OCI-LY1 (cell line): ENCODE measurements at regions not wholly inside any gene's neighbourhood (a gene's known extent, or its start where the extent isn't known, plus 50 kb on each side); places are given as distances from the start of the nearest gene placed in this dataset.
"Not testable (repeated sequence)": the region's sequence is repeated elsewhere in the genome, so short reads cannot be mapped to it uniquely, and the experiment has no call there.

Experiments used
- H2AFZ ChIP-seq: fragments of 200-600 bp; sonication (generic), shearing (Covaris generic); 2 replicates; pipeline ENCODE4 v1.6.0; 2014; ENCODE audit warnings: antibody characterized with exemption, mild to moderate bottlenecking, low read length
- H3F3A ChIP-seq: fragments of 200-600 bp; sonication (generic), shearing (Covaris generic); 2 replicates; pipeline ENCODE4 v1.6.0; 2014; ENCODE audit warnings: mild to moderate bottlenecking, antibody characterized with exemption, low read length, moderate library complexity; ENCODE audit not compliant: insufficient read depth
- H3K27ac ChIP-seq: fragments of 200-600 bp; sonication (generic); 2 replicates; pipeline ENCODE4 v1.5.1; 2014; ENCODE audit warnings: low read length, mixed run types, mild to moderate bottlenecking, low read depth; ENCODE audit not compliant: poor library complexity, severe bottlenecking
- H3K27me3 ChIP-seq: fragments of 200-600 bp; sonication (generic); 2 replicates; pipeline ENCODE4 v1.6.0; 2014; ENCODE audit warnings: antibody characterized with exemption, mild to moderate bottlenecking, low read length, moderate library complexity; ENCODE audit not compliant: insufficient read depth
- H3K36me3 ChIP-seq: fragments of 200-600 bp; sonication (generic); 2 replicates; pipeline ENCODE4 v1.6.1; 2014; ENCODE audit warnings: mild to moderate bottlenecking, antibody characterized with exemption, low read length, moderate library complexity, mixed read lengths; ENCODE audit not compliant: insufficient read depth
- H3K4me1 ChIP-seq: fragments of 200-600 bp; sonication (generic); 2 replicates; pipeline ENCODE4 v1.5.1; 2014; ENCODE audit warnings: mild to moderate bottlenecking, low read length, moderate library complexity; ENCODE audit not compliant: insufficient read depth, severe bottlenecking
- H3K4me2 ChIP-seq: fragments of 200-600 bp; sonication (generic), shearing (Covaris generic); 2 replicates; pipeline ENCODE4 v1.6.1; 2014; ENCODE audit warnings: low read length
- H3K4me3 ChIP-seq: fragments of 200-600 bp; sonication (generic); 2 replicates; pipeline ENCODE4 v1.5.1; 2014; ENCODE audit warnings: low read length, low read depth, mild to moderate bottlenecking, mixed read lengths; ENCODE audit not compliant: poor library complexity, severe bottlenecking
- H3K79me2 ChIP-seq: fragments of 200-600 bp; shearing (Covaris generic); 2 replicates; pipeline ENCODE4 v1.6.1; 2016; ENCODE audit warnings: mixed run types, low read length, mixed read lengths; ENCODE audit not compliant: insufficient read depth
- H3K9ac ChIP-seq: fragments of 200-600 bp; sonication (generic), shearing (Covaris generic); 2 replicates; pipeline ENCODE4 v1.6.1; 2014; ENCODE audit warnings: mild to moderate bottlenecking, low read length, mixed read lengths
- H3K9me2 ChIP-seq: fragments of 200-600 bp; sonication (generic), shearing (Covaris generic); 2 replicates; pipeline ENCODE4 v1.6.1; 2014; ENCODE audit warnings: low read depth, mild to moderate bottlenecking, low read length, mixed read lengths
- H3K9me3 ChIP-seq: fragments of 200-600 bp; shearing (Covaris generic); 2 replicates; pipeline ENCODE4 v1.6.1; 2014; ENCODE audit warnings: low read length, mixed read lengths
- H4K20me1 ChIP-seq: fragments of 200-600 bp; sonication (generic), shearing (Covaris generic); 2 replicates; pipeline ENCODE4 v1.6.0; 2016; ENCODE audit warnings: mild to moderate bottlenecking, low read length; ENCODE audit not compliant: insufficient read depth
- CTCF ChIP-seq: fragments of 200-600 bp; sonication (generic), shearing (Covaris generic); IDR thresholded peaks from 2 replicates; pipeline ENCODE4 v1.5.1; 2017; ENCODE audit warnings: mild to moderate bottlenecking, antibody characterized with exemption, low read length, moderate library complexity, mixed read lengths
- EZH2 ChIP-seq: fragments of 200-600 bp; sonication (generic), shearing (Covaris generic); IDR thresholded peaks from 2 replicates; pipeline ENCODE4 v1.8.0; 2017; ENCODE audit warnings: borderline replicate concordance, mixed run types, mild to moderate bottlenecking, antibody characterized with exemption, low read length, moderate library complexity, mixed read lengths

- no peak overlapping the region for H2AFZ ChIP-seq
- H3K9me3 ChIP-seq: no peaks in the 10 kb centered on the region
- no peak overlapping the region for H3K9ac ChIP-seq
- H3K27me3 ChIP-seq: no peaks in the 10 kb centered on the region
- no peaks in the 10 kb centered on the region for H3F3A ChIP-seq
- no peak overlapping the region for H3K4me2 ChIP-seq
- H3K79me2 ChIP-seq: no peaks in the 10 kb centered on the region
- no peaks in the 10 kb centered on the region for H3K36me3 ChIP-seq
- H3K27ac ChIP-seq: no peak overlapping the region
- TF ChIP-seq EZH2 (no peak), CTCF (no peak)
- H4K20me1 ChIP-seq: no peaks in the 10 kb centered on the region
- no peak overlapping the region for H3K4me3 ChIP-seq
- H3K9me2 ChIP-seq: no peaks in the 10 kb centered on the region
- H3K4me1 ChIP-seq: no peaks in the 10 kb centered on the region
Observed at GRCh38 chr2:192901446-192901845, 706.7 kb upstream of the TMEFF2 start.

- Histone ChIP-seq H3K27ac (no peak overlapping the region), H3K9me2 (no peaks in the 10 kb centered on the region), H3K79me2 (no peaks in the 10 kb centered on the region), H3K27me3 (no peaks in the 10 kb centered on the region), H3K4me1 (no peaks in the 10 kb centered on the region), H3K4me2 (no peak overlapping the region), H3K9me3 (no peaks in the 10 kb centered on the region), H3K4me3 (no peak overlapping the region), H4K20me1 (no peaks in the 10 kb centered on the region), H2AFZ (no peak overlapping the region), H3F3A (no peaks in the 10 kb centered on the region), H3K36me3 (no peaks in the 10 kb centered on the region), H3K9ac (no peak overlapping the region)
- TF ChIP-seq EZH2 (no peak), CTCF (no peak)
Observed at GRCh38 chr2:192899466-192899865, 704.7 kb upstream of the TMEFF2 start.

GRCh38 chr2:192893976-192894375, 699.2 kb upstream of the TMEFF2 start:
- not testable (repeated sequence) for H3F3A ChIP-seq, H3K27ac ChIP-seq, H3K9me3 ChIP-seq, H3K9me2 ChIP-seq, H2AFZ ChIP-seq, H3K4me3 ChIP-seq, H3K27me3 ChIP-seq, H3K9ac ChIP-seq, H3K4me2 ChIP-seq, H3K4me1 ChIP-seq, H4K20me1 ChIP-seq, H3K79me2 ChIP-seq, H3K36me3 ChIP-seq

- Histone ChIP-seq H3K27me3 (no peaks in the 10 kb centered on the region), H4K20me1 (no peaks in the 10 kb centered on the region), H3K4me1 (no peaks in the 10 kb centered on the region), H3K9me2 (no peaks in the 10 kb centered on the region), H3K4me3 (no peak overlapping the region), H3K9me3 (no peaks in the 10 kb centered on the region), H3K9ac (no peak overlapping the region), H3K79me2 (no peaks in the 10 kb centered on the region), H3F3A (no peaks in the 10 kb centered on the region), H2AFZ (no peak overlapping the region), H3K4me2 (no peak overlapping the region), H3K27ac (no peak overlapping the region), H3K36me3 (no peaks in the 10 kb centered on the region)
- no peak for TF ChIP-seq EZH2
- no peak for TF ChIP-seq CTCF
Observed at GRCh38 chr2:192888109-192888508, 693.4 kb upstream of the TMEFF2 start.
